ENCODE measurements at regions not wholly inside any gene's neighbourhood (a gene's known extent, or its start where the extent isn't known, plus 50 kb on each side); places are given as distances from the start of the nearest gene placed in this dataset.

DNA sequence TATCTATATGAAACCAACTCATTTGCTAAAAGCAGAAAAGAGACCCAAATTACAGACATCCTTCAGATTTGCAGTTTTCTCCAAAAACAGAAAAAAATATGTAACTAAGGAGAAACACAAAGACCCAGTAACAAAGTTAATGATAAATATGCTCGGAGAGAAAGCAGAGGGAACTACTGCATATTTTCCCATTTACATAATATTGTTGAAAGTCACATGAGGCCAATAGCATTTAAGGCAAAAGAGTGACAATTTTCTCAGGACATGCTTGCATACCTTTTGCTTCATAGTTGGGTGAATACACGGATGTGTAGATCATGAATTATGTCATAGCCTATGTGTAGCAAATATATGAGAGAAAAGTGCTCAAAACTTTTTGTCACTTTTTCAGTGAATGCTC is 310.3 kb downstream of the EFNB2 start (continued):
- TF ChIP-seq, protein P1, sequence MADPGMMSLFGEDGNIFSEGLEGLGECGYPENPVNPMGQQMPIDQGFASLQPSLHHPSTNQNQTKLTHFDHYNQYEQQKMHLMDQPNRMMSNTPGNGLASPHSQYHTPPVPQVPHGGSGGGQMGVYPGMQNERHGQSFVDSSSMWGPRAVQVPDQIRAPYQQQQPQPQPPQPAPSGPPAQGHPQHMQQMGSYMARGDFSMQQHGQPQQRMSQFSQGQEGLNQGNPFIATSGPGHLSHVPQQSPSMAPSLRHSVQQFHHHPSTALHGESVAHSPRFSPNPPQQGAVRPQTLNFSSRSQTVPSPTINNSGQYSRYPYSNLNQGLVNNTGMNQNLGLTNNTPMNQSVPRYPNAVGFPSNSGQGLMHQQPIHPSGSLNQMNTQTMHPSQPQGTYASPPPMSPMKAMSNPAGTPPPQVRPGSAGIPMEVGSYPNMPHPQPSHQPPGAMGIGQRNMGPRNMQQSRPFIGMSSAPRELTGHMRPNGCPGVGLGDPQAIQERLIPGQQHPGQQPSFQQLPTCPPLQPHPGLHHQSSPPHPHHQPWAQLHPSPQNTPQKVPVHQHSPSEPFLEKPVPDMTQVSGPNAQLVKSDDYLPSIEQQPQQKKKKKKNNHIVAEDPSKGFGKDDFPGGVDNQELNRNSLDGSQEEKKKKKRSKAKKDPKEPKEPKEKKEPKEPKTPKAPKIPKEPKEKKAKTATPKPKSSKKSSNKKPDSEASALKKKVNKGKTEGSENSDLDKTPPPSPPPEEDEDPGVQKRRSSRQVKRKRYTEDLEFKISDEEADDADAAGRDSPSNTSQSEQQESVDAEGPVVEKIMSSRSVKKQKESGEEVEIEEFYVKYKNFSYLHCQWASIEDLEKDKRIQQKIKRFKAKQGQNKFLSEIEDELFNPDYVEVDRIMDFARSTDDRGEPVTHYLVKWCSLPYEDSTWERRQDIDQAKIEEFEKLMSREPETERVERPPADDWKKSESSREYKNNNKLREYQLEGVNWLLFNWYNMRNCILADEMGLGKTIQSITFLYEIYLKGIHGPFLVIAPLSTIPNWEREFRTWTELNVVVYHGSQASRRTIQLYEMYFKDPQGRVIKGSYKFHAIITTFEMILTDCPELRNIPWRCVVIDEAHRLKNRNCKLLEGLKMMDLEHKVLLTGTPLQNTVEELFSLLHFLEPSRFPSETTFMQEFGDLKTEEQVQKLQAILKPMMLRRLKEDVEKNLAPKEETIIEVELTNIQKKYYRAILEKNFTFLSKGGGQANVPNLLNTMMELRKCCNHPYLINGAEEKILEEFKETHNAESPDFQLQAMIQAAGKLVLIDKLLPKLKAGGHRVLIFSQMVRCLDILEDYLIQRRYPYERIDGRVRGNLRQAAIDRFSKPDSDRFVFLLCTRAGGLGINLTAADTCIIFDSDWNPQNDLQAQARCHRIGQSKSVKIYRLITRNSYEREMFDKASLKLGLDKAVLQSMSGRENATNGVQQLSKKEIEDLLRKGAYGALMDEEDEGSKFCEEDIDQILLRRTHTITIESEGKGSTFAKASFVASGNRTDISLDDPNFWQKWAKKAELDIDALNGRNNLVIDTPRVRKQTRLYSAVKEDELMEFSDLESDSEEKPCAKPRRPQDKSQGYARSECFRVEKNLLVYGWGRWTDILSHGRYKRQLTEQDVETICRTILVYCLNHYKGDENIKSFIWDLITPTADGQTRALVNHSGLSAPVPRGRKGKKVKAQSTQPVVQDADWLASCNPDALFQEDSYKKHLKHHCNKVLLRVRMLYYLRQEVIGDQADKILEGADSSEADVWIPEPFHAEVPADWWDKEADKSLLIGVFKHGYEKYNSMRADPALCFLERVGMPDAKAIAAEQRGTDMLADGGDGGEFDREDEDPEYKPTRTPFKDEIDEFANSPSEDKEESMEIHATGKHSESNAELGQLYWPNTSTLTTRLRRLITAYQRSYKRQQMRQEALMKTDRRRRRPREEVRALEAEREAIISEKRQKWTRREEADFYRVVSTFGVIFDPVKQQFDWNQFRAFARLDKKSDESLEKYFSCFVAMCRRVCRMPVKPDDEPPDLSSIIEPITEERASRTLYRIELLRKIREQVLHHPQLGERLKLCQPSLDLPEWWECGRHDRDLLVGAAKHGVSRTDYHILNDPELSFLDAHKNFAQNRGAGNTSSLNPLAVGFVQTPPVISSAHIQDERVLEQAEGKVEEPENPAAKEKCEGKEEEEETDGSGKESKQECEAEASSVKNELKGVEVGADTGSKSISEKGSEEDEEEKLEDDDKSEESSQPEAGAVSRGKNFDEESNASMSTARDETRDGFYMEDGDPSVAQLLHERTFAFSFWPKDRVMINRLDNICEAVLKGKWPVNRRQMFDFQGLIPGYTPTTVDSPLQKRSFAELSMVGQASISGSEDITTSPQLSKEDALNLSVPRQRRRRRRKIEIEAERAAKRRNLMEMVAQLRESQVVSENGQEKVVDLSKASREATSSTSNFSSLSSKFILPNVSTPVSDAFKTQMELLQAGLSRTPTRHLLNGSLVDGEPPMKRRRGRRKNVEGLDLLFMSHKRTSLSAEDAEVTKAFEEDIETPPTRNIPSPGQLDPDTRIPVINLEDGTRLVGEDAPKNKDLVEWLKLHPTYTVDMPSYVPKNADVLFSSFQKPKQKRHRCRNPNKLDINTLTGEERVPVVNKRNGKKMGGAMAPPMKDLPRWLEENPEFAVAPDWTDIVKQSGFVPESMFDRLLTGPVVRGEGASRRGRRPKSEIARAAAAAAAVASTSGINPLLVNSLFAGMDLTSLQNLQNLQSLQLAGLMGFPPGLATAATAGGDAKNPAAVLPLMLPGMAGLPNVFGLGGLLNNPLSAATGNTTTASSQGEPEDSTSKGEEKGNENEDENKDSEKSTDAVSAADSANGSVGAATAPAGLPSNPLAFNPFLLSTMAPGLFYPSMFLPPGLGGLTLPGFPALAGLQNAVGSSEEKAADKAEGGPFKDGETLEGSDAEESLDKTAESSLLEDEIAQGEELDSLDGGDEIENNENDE (IDR thresholded peaks at IDR 0.05; ENCODE audit: insufficient replicate concordance, low read length) = no peak
- TF ChIP-seq SUZ12 (IDR thresholded peaks at IDR 0.05; ENCODE audit: low read length) (no peak), POU5F1 (IDR thresholded peaks at IDR 0.05; ENCODE audit: low read depth, low read length) (no peak), POLR2AphosphoS5 (IDR thresholded peaks at IDR 0.05; ENCODE audit: low read depth, low read length) (no peak), CEBPB (IDR thresholded peaks at IDR 0.05; ENCODE audit: low read depth, low read length) (no peak)
- TF ChIP-seq, protein P2, sequence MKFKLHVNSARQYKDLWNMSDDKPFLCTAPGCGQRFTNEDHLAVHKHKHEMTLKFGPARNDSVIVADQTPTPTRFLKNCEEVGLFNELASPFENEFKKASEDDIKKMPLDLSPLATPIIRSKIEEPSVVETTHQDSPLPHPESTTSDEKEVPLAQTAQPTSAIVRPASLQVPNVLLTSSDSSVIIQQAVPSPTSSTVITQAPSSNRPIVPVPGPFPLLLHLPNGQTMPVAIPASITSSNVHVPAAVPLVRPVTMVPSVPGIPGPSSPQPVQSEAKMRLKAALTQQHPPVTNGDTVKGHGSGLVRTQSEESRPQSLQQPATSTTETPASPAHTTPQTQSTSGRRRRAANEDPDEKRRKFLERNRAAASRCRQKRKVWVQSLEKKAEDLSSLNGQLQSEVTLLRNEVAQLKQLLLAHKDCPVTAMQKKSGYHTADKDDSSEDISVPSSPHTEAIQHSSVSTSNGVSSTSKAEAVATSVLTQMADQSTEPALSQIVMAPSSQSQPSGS (IDR thresholded peaks at IDR 0.05; ENCODE audit: low read length) = no peak
